ENCODE measurements at regions not wholly inside any gene's neighbourhood (a gene's known extent, or its start where the extent isn't known, plus 50 kb on each side); places are given as distances from the start of the nearest gene placed in this dataset.

DNA sequence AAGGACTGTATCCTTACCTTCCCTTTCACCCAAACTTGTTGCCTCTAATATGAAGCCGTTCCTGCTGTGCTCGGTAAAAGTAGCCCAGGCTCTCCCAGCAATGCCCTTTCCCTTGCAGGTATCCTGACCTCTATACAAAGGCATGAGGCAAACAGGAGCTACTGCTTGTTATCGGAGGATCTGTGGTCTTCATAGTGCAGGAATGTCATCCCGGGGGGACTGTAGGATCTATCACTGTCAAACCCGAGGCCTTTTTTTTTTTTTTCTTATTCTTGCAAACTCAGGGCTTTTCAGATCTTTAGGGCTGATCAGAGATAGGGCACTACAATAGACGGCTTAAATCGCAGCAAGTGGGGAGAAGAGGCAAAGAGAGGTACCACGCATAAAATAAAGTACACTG, 1206.6 kb downstream of the TYW1 start:
- H3K36me3 ChIP-seq, result no peaks in the 10 kb centered on the region
- H3K4me1 ChIP-seq (ENCODE audit: insufficient read depth), result no peaks in the 10 kb centered on the region
- no peaks in the 10 kb centered on the region for H3K9me3 ChIP-seq
- TF ChIP-seq EP300 (IDR thresholded peaks at IDR 0.05) (no peak), POLR2A (IDR thresholded peaks at IDR 0.05) (no peak)
- TF ChIP-seq, protein P1, sequence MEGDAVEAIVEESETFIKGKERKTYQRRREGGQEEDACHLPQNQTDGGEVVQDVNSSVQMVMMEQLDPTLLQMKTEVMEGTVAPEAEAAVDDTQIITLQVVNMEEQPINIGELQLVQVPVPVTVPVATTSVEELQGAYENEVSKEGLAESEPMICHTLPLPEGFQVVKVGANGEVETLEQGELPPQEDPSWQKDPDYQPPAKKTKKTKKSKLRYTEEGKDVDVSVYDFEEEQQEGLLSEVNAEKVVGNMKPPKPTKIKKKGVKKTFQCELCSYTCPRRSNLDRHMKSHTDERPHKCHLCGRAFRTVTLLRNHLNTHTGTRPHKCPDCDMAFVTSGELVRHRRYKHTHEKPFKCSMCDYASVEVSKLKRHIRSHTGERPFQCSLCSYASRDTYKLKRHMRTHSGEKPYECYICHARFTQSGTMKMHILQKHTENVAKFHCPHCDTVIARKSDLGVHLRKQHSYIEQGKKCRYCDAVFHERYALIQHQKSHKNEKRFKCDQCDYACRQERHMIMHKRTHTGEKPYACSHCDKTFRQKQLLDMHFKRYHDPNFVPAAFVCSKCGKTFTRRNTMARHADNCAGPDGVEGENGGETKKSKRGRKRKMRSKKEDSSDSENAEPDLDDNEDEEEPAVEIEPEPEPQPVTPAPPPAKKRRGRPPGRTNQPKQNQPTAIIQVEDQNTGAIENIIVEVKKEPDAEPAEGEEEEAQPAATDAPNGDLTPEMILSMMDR (IDR thresholded peaks at IDR 0.05), result no peak
- H3K27ac ChIP-seq, result no peak overlapping the region
- no peak overlapping the region for H3K4me3 ChIP-seq
- 57 to 67% (median 60%) methylated on average over 8 of the region's 8 CpGs for WGBS, 3 donors
- DNase-seq, result no peak
- intact Hi-C loops (cut with DNase I), result no loop called here
- no peaks in the 10 kb centered on the region for H3K27me3 ChIP-seq

GRCh38 chr7:68205826-68206225, 1209.2 kb downstream of the TYW1 start:
- WGBS, 3 donors, result 46 to 62% (median 60%) methylated on average over 7 of the region's 7 CpGs
- Histone ChIP-seq H3K4me1 (ENCODE audit: insufficient read depth) (no peaks in the 10 kb centered on the region), H3K9me3 (no peaks in the 10 kb centered on the region), H3K27ac (no peak overlapping the region), H3K4me3 (no peak overlapping the region), H3K36me3 (no peaks in the 10 kb centered on the region), H3K27me3 (no peaks in the 10 kb centered on the region)
- TF ChIP-seq POLR2A (IDR thresholded peaks at IDR 0.05) (no peak), EP300 (IDR thresholded peaks at IDR 0.05) (no peak)
- TF ChIP-seq, protein P1 (IDR thresholded peaks at IDR 0.05), result no peak
- intact Hi-C loops (cut with DNase I), result no loop called here
- no peak for DNase-seq

DNA sequence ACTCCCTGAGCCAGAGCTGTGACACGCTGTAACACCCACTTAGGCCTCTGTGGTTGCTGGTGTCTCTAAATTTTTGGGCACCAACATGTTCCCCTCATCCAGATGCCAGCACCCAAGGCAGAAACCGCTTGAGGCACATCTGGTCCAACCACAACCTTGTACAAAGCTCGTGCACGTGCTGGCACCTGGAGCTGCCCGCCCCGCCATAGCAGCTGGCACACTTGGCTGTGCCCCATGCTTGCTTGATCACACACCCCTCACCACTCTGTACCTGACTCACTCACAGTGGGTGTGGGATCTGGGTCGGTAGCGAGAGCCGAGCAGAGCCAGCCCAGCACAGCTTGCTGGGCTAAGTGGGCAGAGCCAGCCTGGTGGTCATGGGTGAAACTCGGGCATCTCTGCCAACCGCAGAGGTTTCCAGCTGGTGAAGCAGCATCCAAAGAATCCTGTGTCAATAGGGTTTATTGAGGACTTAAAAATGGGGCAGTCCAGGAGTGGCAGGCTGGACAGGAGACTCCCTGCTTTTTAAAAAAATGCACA, 1210.4 kb downstream of the TYW1 start:
- Histone ChIP-seq H3K4me3 (no peak overlapping the region), H3K27me3 (no peaks in the 10 kb centered on the region), H3K27ac (no peak overlapping the region), H3K36me3 (no peaks in the 10 kb centered on the region), H3K9me3 (no peaks in the 10 kb centered on the region), H3K4me1 (ENCODE audit: insufficient read depth) (no peaks in the 10 kb centered on the region)
- no peak for DNase-seq
- TF ChIP-seq EP300 (IDR thresholded peaks at IDR 0.05) (no peak), POLR2A (IDR thresholded peaks at IDR 0.05) (no peak)
- TF ChIP-seq, protein P1 (IDR thresholded peaks at IDR 0.05), result no peak
- WGBS, 3 donors, result 93 to 98% (median 96%) methylated on average over 8 to 11 of the region's 11 CpGs
- intact Hi-C loops (cut with DNase I), result no loop called here

GRCh38 chr7:68207676-68208075, 1211.0 kb downstream of the TYW1 start:
- no peak for DNase-seq
- Histone ChIP-seq H3K27ac (no peak overlapping the region), H3K36me3 (no peaks in the 10 kb centered on the region), H3K4me1 (ENCODE audit: insufficient read depth) (no peaks in the 10 kb centered on the region), H3K27me3 (no peaks in the 10 kb centered on the region), H3K4me3 (no peak overlapping the region), H3K9me3 (no peaks in the 10 kb centered on the region)
- TF ChIP-seq POLR2A (IDR thresholded peaks at IDR 0.05) (no peak), EP300 (IDR thresholded peaks at IDR 0.05) (no peak)
- TF ChIP-seq, protein P1 (IDR thresholded peaks at IDR 0.05), result no peak
- intact Hi-C loops (cut with DNase I), result no loop called here
- 83 to 97% (median 94%) methylated on average over 8 of the region's 8 CpGs for WGBS, 3 donors

Measured in ovary (tissue), 7 donors.